Naive B cell (primary cell): ENCODE measurements at regions not wholly inside any gene's neighbourhood (a gene's known extent, or its start where the extent isn't known, plus 50 kb on each side); places are given as distances from the start of the nearest gene placed in this dataset.
"Not testable (repeated sequence)": the region's sequence is repeated elsewhere in the genome, so short reads cannot be mapped to it uniquely, and the experiment has no call there.

Experiments
- ATAC-seq, 2 donors: fragments of 150-1000 bp; cut with Tn5 transposase; 2 replicates each; pipeline ENCODE4 v1.10.0; 2021; ENCODE audit warnings: low read depth in 2 of 2, mild to moderate bottlenecking in 2 of 2, moderate library complexity in 2 of 2
- DNase-seq: peaks from one replicate; pipeline ENCODE4 v3.0.0; 2022
- H3K27ac Mint-ChIP-seq, 6 donors: one replicate each; pipeline ENCODE4 v1.8.0; 2020 to 2022; ENCODE audit warnings: mild to moderate bottlenecking in 6 of 6, mixed read lengths in 6 of 6, moderate library complexity in 5 of 6, inconsistent platforms in 2 of 6
- H3K27me3 Mint-ChIP-seq, 3 donors: one replicate each; pipeline ENCODE4 v1.8.0; 2021 to 2022; ENCODE audit warnings: mixed read lengths in 3 of 3, mild to moderate bottlenecking in 1 of 3
- H3K36me3 Mint-ChIP-seq, 2 donors: one replicate each; pipeline ENCODE4 v1.8.0; 2020 to 2022; ENCODE audit warnings: mixed read lengths in 2 of 2, inconsistent platforms in 1 of 2, mild to moderate bottlenecking in 1 of 2
- H3K4me1 Mint-ChIP-seq, 3 donors: one replicate each; pipeline ENCODE4 v1.8.0; 2020 to 2022; ENCODE audit warnings: mixed read lengths in 3 of 3, inconsistent platforms in 1 of 3, mild to moderate bottlenecking in 1 of 3, moderate library complexity in 1 of 3
- H3K4me3 Mint-ChIP-seq, 8 donors: one replicate each; pipeline ENCODE4 v1.8.0; 2020 to 2022; ENCODE audit warnings: mild to moderate bottlenecking in 8 of 8, mixed read lengths in 8 of 8, moderate library complexity in 8 of 8, inconsistent platforms in 2 of 8
- H3K9me3 Mint-ChIP-seq, 7 donors: one replicate each; pipeline ENCODE4 v1.8.0; 2020 to 2022; ENCODE audit warnings: mixed read lengths in 7 of 7, mild to moderate bottlenecking in 5 of 7, inconsistent platforms in 2 of 7, moderate library complexity in 1 of 7

DNA sequence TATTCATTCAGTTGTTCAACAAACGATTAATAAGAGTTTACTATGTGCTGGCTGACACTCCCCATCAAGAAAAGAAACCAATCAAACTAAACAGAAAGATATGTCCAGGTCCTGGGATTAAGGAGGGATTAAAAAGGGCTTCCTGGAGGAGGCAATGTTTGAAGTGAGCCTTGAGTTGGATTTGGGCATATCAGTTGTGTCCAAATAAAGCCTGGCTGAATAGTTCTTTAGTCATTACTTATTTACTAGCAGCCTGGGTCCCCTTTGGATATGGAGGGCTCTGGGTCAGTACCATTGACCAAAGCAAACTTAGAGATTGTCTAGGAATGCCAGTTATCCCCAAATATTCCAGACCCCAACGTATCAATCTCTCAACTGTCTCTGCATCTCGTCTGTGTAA is 117.7 kb downstream of the COPRS start:
- Mint-ChIP-seq H3K27ac (no peak overlapping the region), H3K36me3 (peaks cover under 1 to 6% of the 10 kb centered on the region in 2 donors), H3K9me3 (peaks cover 0 to 2% (median 0%) of the 10 kb centered on the region in 7 donors), H3K27me3 (peaks cover 22 to 38% (median 23%) of the 10 kb centered on the region in 3 donors), H3K4me3 (no peak overlapping the region), H3K4me1 (peaks cover 0 to 4% (median 3%) of the 10 kb centered on the region in 3 donors)
- ATAC-seq (no peak), DNase-seq (no peak)

DNA sequence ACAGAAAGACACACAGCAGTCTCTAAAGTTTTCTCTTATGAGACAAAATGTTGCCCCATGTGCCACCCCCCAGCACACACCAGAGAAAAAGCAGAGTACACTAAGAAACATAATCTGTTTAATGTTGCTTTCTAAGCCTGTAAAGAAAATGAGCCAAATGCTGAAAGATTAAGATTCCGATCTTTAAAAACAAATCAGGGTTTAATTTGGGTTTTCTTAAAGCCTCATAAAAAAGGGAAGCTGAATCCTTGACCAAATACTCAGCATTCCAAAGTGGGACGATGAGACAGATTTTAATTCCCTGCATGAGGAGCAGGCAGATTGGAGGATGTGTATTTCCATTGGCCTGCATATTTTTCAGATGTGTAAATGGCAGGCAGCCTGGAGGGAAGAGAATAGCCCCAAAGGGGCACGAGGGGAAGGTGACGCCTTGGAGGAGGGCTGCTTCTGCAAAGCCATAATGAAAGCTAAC is 118.4 kb downstream of the COPRS start:
- Mint-ChIP-seq H3K27ac (peak overlapping the region in 1 of 6 donors; percentile 18), H3K4me1 (peaks cover 0 to 4% (median 3%) of the 10 kb centered on the region in 3 donors), H3K9me3 (peaks cover 0 to 2% (median 0%) of the 10 kb centered on the region in 7 donors), H3K4me3 (no peak overlapping the region), H3K27me3 (peaks cover 22 to 43% (median 23%) of the 10 kb centered on the region in 3 donors), H3K36me3 (peaks cover 6 to 8% of the 10 kb centered on the region in 2 donors)
- no peak for ATAC-seq
- no peak for DNase-seq

DNA sequence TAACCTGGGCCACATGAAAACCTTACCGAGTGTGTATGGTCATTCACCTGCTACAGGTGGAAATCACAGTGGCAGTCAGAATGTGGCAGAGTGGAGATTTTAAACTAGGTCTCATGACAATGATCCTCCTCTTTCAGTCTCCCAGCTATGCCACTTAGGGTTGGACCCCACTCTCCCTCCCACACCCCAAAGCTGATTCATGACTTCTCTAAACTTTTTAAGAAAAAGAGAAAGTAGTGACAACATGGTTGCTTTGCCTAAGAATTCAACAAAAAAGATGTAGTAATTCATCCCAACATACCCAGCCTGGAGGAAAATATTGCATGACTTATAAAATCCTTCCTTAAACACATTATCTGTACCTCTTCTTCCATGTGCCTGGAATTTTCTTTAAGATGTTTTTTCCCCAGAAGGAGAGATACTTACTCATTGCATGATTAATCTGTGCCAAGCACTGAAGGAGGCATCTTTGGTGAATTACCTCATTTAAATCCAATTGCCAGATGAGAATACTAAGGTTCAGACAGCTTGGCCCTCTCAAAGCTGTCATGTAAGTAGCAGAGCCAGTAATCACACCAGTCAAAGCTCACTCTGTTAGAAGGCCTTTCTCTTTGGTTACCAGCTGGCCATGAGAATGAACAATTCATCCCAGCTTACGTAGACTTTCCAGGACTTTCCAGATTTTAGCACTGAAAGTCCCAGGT is 119.9 kb downstream of the COPRS start:
- Mint-ChIP-seq H3K36me3 (peaks cover 6 to 8% of the 10 kb centered on the region in 2 donors), H3K4me1 (peaks cover 0 to 4% (median 3%) of the 10 kb centered on the region in 3 donors), H3K27me3 (peaks cover 20 to 38% (median 23%) of the 10 kb centered on the region in 3 donors), H3K4me3 (no peak overlapping the region), H3K9me3 (peaks cover 0 to 2% (median 0%) of the 10 kb centered on the region in 7 donors), H3K27ac (no peak overlapping the region)
- ATAC-seq (no peak), DNase-seq (no peak)

DNA sequence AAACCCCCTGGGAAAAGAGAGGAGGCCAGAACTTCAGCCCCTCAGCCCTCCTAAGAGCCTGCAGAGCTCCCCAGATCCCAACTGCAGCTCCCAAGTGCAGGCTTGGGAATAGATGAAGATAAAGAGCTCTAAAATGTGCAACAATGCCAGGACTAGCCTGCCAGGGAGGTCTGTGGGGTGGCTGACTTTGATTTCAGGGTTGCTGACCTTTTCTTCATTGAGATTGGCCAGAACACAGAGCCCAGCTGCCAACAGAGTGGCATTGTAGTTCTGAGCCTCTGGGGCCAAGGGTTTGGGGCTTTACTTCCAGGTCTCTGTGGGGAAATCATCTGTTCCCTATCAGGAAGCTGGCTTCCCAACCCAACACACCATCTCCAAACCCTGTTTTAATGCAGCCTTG is 120.6 kb downstream of the COPRS start:
- ATAC-seq (no peak), DNase-seq (no peak)
- Mint-ChIP-seq H3K27ac (no peak overlapping the region), H3K4me3 (no peak overlapping the region), H3K4me1 (peaks cover 0 to 4% (median under 1%) of the 10 kb centered on the region in 3 donors), H3K27me3 (peaks cover 19 to 34% (median 22%) of the 10 kb centered on the region in 3 donors), H3K36me3 (peaks cover 6 to 8% of the 10 kb centered on the region in 2 donors), H3K9me3 (peaks cover 0 to 2% (median 0%) of the 10 kb centered on the region in 7 donors)

DNA sequence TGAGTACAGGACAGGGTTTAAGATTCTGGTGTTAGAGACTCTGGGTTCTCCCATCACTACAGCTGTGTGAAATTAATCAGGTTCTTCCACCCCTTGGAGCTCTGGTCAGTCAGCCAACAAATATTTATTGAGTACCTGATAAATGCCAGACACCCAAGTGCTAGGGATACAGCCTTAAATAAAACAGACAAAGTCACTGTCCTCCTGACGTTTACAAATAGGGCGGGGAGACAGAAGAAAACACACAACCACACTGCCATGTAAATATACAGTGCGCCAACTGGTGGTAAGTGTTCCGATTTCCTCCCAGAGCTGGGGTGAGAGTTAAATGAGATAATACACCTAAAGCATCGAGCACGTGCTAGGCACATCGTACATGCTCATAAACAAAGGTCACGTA is 121.0 kb downstream of the COPRS start:
- Mint-ChIP-seq H3K36me3 (peaks cover 6 to 8% of the 10 kb centered on the region in 2 donors), H3K4me3 (no peak overlapping the region), H3K27ac (no peak overlapping the region), H3K27me3 (peaks cover 15 to 30% (median 18%) of the 10 kb centered on the region in 3 donors), H3K9me3 (peaks cover 0 to 2% (median 0%) of the 10 kb centered on the region in 7 donors), H3K4me1 (peaks cover 0 to 2% (median 0%) of the 10 kb centered on the region in 3 donors)
- no peak for ATAC-seq
- no peak for DNase-seq

DNA sequence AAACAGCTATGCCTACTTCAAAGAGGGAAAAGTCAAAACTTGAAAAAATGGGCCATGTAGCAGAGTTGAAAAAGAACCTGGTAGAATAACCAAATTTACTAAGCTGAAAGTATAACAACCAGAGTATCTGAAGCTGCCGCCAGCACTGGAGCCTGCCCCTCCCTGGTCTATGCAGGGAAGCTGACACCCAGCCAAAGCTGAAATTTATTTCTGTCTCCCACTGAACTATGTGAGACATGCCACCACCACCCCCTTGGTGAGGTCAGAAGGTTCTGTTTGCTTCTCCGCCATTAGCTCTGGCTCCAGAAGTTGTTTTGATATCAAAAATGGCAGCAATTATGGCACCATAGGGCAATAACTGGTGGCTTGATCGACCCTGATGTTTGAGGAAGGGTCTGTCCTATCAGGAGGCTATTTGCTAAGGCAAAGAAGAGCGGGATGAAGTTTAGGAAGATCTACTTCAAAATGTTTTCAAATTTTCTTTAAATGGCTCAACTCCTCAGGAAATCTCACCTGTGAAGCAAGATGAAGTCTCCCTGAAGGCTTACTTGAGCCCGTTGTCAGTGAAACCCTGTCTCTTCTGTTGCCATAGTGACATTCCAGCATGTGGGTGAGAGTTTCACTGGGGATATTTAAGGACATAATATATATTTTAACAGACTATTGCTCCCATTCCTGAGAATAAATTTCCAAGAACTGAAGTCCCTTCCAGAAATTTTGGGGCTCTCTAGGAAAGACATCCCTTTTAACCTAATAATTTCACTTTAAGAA is 122.0 kb downstream of the COPRS start:
- ATAC-seq (no peak), DNase-seq (no peak)
- H3K4me3 Mint-ChIP-seq, result no peak overlapping the region
- peaks cover 6 to 8% of the 10 kb centered on the region in 2 donors for H3K36me3 Mint-ChIP-seq
- H3K27ac Mint-ChIP-seq, result no peak overlapping the region
- H3K27me3 Mint-ChIP-seq, result peaks cover 10 to 20% (median 14%) of the 10 kb centered on the region in 3 donors
- H3K4me1 Mint-ChIP-seq, result no peaks in the 10 kb centered on the region
- H3K9me3 Mint-ChIP-seq, result peaks cover 0 to 3% (median 0%) of the 10 kb centered on the region in 7 donors

DNA sequence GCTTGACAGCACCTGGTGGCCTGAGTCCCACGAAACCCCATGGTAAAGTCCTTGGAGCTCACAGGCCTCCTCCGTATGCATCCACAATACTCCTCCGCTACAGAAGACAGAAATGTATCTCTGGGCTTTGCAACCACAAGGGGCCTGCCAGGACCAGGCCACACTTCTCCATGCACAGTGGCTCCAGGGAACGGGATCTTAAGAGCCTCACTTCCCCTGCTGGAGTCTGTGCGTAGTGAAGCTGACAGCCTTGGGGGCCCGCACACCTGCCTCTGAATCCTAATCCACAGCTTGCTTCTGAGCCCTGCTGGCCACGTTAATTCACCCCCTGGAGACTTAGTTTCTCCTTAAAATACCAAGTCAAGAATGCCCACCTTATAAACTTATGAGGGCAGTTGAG is 125.7 kb downstream of the COPRS start:
- peaks cover 0 to 9% (median 2%) of the 10 kb centered on the region in 7 donors for H3K9me3 Mint-ChIP-seq
- H3K4me3 Mint-ChIP-seq, result no peak overlapping the region
- DNase-seq, result no peak
- H3K27me3 Mint-ChIP-seq, result peaks cover 0 to 12% (median 1%) of the 10 kb centered on the region in 3 donors
- H3K36me3 Mint-ChIP-seq, result peaks cover 6 to 8% of the 10 kb centered on the region in 2 donors
- H3K27ac Mint-ChIP-seq, result no peak overlapping the region
- no peak for ATAC-seq
- H3K4me1 Mint-ChIP-seq, result no peaks in the 10 kb centered on the region

DNA sequence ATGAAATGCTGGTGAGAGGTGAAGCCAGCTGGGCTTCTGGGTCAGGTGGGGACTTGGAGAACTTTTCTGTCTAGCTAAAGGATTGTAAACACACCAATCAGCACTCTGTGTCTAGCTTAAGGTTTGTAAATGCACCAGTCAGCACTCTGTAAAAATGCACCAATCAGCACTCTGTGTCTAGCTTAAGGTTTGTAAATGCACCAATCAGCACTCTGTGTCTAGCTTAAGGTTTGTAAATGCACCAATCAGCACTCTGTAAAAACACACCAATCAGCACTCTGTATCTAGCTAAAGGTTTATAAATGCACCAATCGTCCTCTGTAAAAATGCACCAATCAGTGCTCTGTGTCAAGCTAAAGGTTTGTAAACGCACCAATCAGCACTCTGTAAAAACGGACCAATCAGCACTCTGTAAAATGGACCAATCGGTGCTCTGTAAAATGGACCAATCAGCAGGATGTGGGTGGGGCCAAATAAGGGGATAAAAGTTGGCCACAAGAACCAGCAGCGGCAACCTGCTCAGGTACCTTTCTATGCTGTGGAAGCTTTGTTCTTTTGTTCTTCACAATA is 127.4 kb downstream of the COPRS start:
- H3K4me1 Mint-ChIP-seq, H3K9me3 Mint-ChIP-seq, H3K27ac Mint-ChIP-seq, DNase-seq, H3K4me3 Mint-ChIP-seq, ATAC-seq, H3K36me3 Mint-ChIP-seq: not testable (repeated sequence)
- H3K27me3 Mint-ChIP-seq, result peaks cover 0 to 17% (median 5%) of the 10 kb centered on the region in 3 donors

DNA sequence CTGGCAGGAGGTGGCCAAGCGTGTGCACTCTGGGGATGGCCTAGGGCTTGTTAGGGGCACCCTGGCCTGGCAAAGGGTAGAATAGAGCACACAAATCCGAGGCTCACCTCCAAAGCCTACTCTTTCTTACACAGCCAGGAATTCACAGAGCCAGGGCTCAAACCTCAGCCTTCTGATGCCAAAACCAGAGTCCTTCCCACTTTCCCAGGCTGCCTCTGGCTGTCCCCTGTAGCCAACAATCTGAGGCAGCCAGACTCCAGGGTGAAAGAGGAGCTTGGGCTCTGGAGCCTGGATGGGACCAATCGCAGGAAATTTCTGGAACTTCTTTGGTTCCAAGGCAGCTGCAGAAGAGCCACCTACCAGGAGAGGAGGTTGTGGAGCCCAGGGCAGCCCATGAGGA is 127.9 kb downstream of the COPRS start:
- Mint-ChIP-seq H3K27me3 (peaks cover 0 to 17% (median 5%) of the 10 kb centered on the region in 3 donors), H3K27ac (no peak overlapping the region), H3K4me3 (no peak overlapping the region), H3K4me1 (no peaks in the 10 kb centered on the region), H3K9me3 (peaks cover 0 to 9% (median 0%) of the 10 kb centered on the region in 7 donors), H3K36me3 (peaks cover 0 to 5% of the 10 kb centered on the region in 2 donors)
- ATAC-seq (no peak), DNase-seq (no peak)

DNA sequence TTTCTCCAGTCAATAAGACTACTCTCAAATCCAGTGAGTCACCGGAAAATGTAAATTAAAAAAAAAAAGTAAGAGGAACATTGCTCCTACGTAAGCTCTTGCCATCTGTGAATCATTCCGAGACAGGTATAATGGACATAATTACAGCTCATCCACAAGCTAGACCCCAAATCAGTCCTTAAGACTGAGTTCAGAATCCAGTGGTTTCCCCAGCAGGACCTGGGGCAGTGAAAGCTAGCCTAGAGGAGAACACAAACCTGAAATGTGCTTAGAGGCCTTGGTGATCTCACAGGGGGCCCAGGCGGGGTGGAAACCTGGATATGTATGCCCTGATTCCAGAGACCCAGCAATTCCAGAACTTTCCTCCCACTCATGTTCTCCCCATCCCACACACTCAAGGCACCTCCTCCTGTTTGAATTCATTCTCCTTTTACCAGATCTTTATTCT is 132.0 kb downstream of the COPRS start:
- H3K36me3 Mint-ChIP-seq, result peaks cover 0 to 9% of the 10 kb centered on the region in 2 donors
- ATAC-seq (no peak), DNase-seq (no peak)
- H3K4me1 Mint-ChIP-seq, result no peaks in the 10 kb centered on the region
- H3K27me3 Mint-ChIP-seq, result peaks cover 5 to 26% (median 13%) of the 10 kb centered on the region in 3 donors
- no peak overlapping the region for H3K4me3 Mint-ChIP-seq
- peaks cover 4 to 9% (median 5%) of the 10 kb centered on the region in 7 donors for H3K9me3 Mint-ChIP-seq
- H3K27ac Mint-ChIP-seq, result no peak overlapping the region

DNA sequence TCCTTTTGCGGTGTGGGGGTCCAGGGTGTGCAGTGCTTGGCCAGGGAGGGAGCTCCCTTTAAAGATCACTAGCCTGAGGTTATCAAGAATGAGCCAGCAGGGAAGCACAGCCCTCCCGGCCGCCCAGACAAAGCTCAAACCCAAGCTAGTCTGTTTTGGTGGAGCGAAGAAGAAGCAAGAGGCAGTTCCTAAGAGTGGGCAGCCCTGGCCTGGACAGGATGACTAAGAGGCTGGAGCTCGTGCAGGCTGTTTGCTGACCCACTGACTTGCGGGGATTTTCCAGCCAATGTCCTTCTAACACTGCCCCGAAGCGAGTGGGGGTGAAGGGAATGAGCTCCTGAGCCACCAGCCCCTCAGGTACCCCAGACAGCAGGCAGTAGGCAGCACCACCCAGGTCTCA is 134.4 kb downstream of the COPRS start:
- peaks cover 0 to 9% (median 5%) of the 10 kb centered on the region in 7 donors for H3K9me3 Mint-ChIP-seq
- H3K27ac Mint-ChIP-seq, result no peak overlapping the region
- DNase-seq (no peak), ATAC-seq (no peak)
- H3K4me3 Mint-ChIP-seq, result no peak overlapping the region
- H3K36me3 Mint-ChIP-seq, result peaks cover 0 to 13% of the 10 kb centered on the region in 2 donors
- H3K27me3 Mint-ChIP-seq, result peaks cover 5 to 37% (median 19%) of the 10 kb centered on the region in 3 donors
- H3K4me1 Mint-ChIP-seq, result no peaks in the 10 kb centered on the region

DNA sequence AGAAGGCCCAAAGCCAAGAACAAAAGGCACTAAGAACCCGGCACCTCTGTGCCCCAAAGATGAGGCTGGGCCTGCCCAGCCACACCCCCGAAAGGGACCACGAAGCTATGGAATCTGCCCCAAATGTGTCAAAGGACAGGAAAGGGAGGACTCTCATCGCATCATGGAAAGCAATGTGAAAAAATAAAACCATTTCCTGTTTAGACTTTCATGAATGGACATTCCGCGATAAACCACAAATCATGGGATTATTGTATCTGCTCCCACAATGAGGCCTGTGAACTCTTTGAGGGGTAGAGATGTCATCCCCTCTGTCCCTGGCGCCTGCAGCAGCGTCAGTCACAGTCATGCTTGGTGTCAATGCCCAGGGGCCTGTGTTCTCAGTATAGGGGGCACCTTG is 135.0 kb downstream of the COPRS start:
- Mint-ChIP-seq H3K9me3 (peaks cover 0 to 9% (median 5%) of the 10 kb centered on the region in 7 donors), H3K27ac (no peak overlapping the region), H3K4me1 (no peaks in the 10 kb centered on the region), H3K4me3 (no peak overlapping the region), H3K27me3 (peaks cover 5 to 36% (median 23%) of the 10 kb centered on the region in 3 donors), H3K36me3 (peaks cover 0 to 13% of the 10 kb centered on the region in 2 donors)
- DNase-seq (no peak), ATAC-seq (no peak)
